ENCODE measurements at regions not wholly inside any gene's neighbourhood (a gene's known extent, or its start where the extent isn't known, plus 50 kb on each side); places are given as distances from the start of the nearest gene placed in this dataset.
"Not testable (repeated sequence)": the region's sequence is repeated elsewhere in the genome, so short reads cannot be mapped to it uniquely, and the experiment has no call there.

- DNase-seq (ENCODE audit: low read depth in 2 of 2) = no peak
Observed at GRCh38 chr10:44102726-44103255, 282.1 kb downstream of the CXCL12 start.

GRCh38 chr10:44101082-44101481 lies 283.8 kb downstream of the CXCL12 start:
- no peak for DNase-seq (ENCODE audit: low read depth in 2 of 2)

- no peak for DNase-seq (ENCODE audit: low read depth in 2 of 2)
Observed at GRCh38 chr10:44099511-44099910, 285.4 kb downstream of the CXCL12 start.

- not testable (repeated sequence) for DNase-seq (ENCODE audit: low read depth in 2 of 2)
Observed at GRCh38 chr10:44096217-44096616, 288.7 kb downstream of the CXCL12 start.

- no peak for DNase-seq (ENCODE audit: low read depth in 2 of 2)
Observed at GRCh38 chr10:44089671-44090070, 295.2 kb downstream of the CXCL12 start.

- DNase-seq (ENCODE audit: low read depth in 2 of 2) = no peak
Observed at GRCh38 chr10:44087403-44087802, 297.5 kb downstream of the CXCL12 start.

- no peak for DNase-seq (ENCODE audit: low read depth in 2 of 2)
Observed at GRCh38 chr10:44083719-44084400, 301.0 kb downstream of the CXCL12 start.

GRCh38 chr10:44071479-44071878 lies 313.4 kb downstream of the CXCL12 start:
- DNase-seq (ENCODE audit: low read depth in 2 of 2) = no peak

- no peak for DNase-seq (ENCODE audit: low read depth in 2 of 2)
Observed at GRCh38 chr10:44070282-44070681, 314.6 kb downstream of the CXCL12 start.

GRCh38 chr10:44069573-44069972 lies 315.3 kb downstream of the CXCL12 start:
- no peak for DNase-seq (ENCODE audit: low read depth in 2 of 2)

- no peak for DNase-seq (ENCODE audit: low read depth in 2 of 2)
Observed at GRCh38 chr10:44068716-44069482, 316.0 kb downstream of the CXCL12 start.

GRCh38 chr10:44067432-44067831 lies 317.5 kb downstream of the CXCL12 start:
- DNase-seq (ENCODE audit: low read depth in 2 of 2) = no peak

GRCh38 chr10:44066527-44067255 lies 318.2 kb downstream of the CXCL12 start:
- DNase-seq (ENCODE audit: low read depth in 2 of 2) = no peak

- DNase-seq (ENCODE audit: low read depth in 2 of 2) = no peak
Observed at GRCh38 chr10:44065788-44066526, 318.9 kb downstream of the CXCL12 start.

GRCh38 chr10:44064987-44065787 lies 319.7 kb downstream of the CXCL12 start:
- DNase-seq (ENCODE audit: low read depth in 2 of 2) = no peak

- DNase-seq (ENCODE audit: low read depth in 2 of 2) = no peak
Observed at GRCh38 chr10:44064317-44064716, 320.6 kb downstream of the CXCL12 start.

- no peak for DNase-seq (ENCODE audit: low read depth in 2 of 2)
Observed at GRCh38 chr10:44063686-44064085, 321.2 kb downstream of the CXCL12 start.

GRCh38 chr10:44060719-44061118 lies 324.2 kb downstream of the CXCL12 start:
- DNase-seq (ENCODE audit: low read depth in 2 of 2) = no peak

- DNase-seq (ENCODE audit: low read depth in 2 of 2) = no peak
Observed at GRCh38 chr10:44060221-44060620, 324.7 kb downstream of the CXCL12 start.

- no peak for DNase-seq (ENCODE audit: low read depth in 2 of 2)
Observed at GRCh38 chr10:44058259-44058658, 326.6 kb downstream of the CXCL12 start.

All from stimulated activated CD8-positive, alpha-beta memory T cell treated with anti-CD3 and anti-CD28 coated beads, Interleukin-2, amount 100 ng/mL, for 48 hours (primary cell).